Effector CD8-positive, alpha-beta T cell (primary cell): ENCODE measurements at regions not wholly inside any gene's neighbourhood (a gene's known extent, or its start where the extent isn't known, plus 50 kb on each side); places are given as distances from the start of the nearest gene placed in this dataset.

Experiments used
- DNase-seq: peaks from one replicate; lab custom pipeline; 2025; lab: John Stamatoyannopoulos, UW

GRCh38 chr12:59928416-59928815 is 332.6 kb downstream of the SLC16A7 start:
- no peak for DNase-seq

- DNase-seq, result no peak
These were observed 333.3 kb downstream of the SLC16A7 start for GRCh38 chr12:59929110-59929509.

GRCh38 chr12:59934486-59934885 is 338.7 kb downstream of the SLC16A7 start:
- no peak for DNase-seq

- no peak for DNase-seq
These were observed 340.7 kb downstream of the SLC16A7 start for GRCh38 chr12:59936534-59936933.

- DNase-seq, result no peak
These were observed 341.3 kb downstream of the SLC16A7 start for GRCh38 chr12:59937148-59937547.

- DNase-seq, result no peak
These were observed 342.5 kb downstream of the SLC16A7 start for GRCh38 chr12:59938190-59938962.

- DNase-seq, result no peak
These were observed 345.0 kb downstream of the SLC16A7 start for GRCh38 chr12:59940631-59941342.

- no peak for DNase-seq
These were observed 345.6 kb downstream of the SLC16A7 start for GRCh38 chr12:59941461-59941860.

- no peak for DNase-seq
These were observed 348.3 kb downstream of the SLC16A7 start for GRCh38 chr12:59944177-59944576.

GRCh38 chr12:59946635-59947034 is 350.8 kb downstream of the SLC16A7 start:
- no peak for DNase-seq

- no peak for DNase-seq
These were observed 367.7 kb downstream of the SLC16A7 start for GRCh38 chr12:59963546-59963945.

GRCh38 chr12:59972905-59973304 is 377.1 kb downstream of the SLC16A7 start:
- no peak for DNase-seq

- no peak for DNase-seq
These were observed 377.7 kb downstream of the SLC16A7 start for GRCh38 chr12:59973515-59973914.

- DNase-seq, result no peak
These were observed 381.9 kb downstream of the SLC16A7 start for GRCh38 chr12:59977779-59978178.

- no peak for DNase-seq
These were observed 384.6 kb downstream of the SLC16A7 start for GRCh38 chr12:59980476-59980875.

GRCh38 chr12:59999291-59999690 is 403.5 kb downstream of the SLC16A7 start:
- no peak for DNase-seq

- DNase-seq, result no peak
These were observed 414.7 kb downstream of the SLC16A7 start for GRCh38 chr12:60010486-60010885.

GRCh38 chr12:60012659-60013058 is 416.8 kb downstream of the SLC16A7 start:
- DNase-seq, result no peak

- DNase-seq, result no peak
These were observed 418.6 kb downstream of the SLC16A7 start for GRCh38 chr12:60014436-60014835.

- DNase-seq, result no peak
These were observed 424.2 kb downstream of the SLC16A7 start for GRCh38 chr12:60020068-60020467.

GRCh38 chr12:60021235-60021634 is 425.4 kb downstream of the SLC16A7 start:
- no peak for DNase-seq

GRCh38 chr12:60027266-60027665 is 431.4 kb downstream of the SLC16A7 start:
- no peak for DNase-seq

GRCh38 chr12:60034147-60034546 is 438.3 kb downstream of the SLC16A7 start:
- DNase-seq, result no peak
